ENCODE measurements at regions not wholly inside any gene's neighbourhood (a gene's known extent, or its start where the extent isn't known, plus 50 kb on each side); places are given as distances from the start of the nearest gene placed in this dataset.

DNA sequence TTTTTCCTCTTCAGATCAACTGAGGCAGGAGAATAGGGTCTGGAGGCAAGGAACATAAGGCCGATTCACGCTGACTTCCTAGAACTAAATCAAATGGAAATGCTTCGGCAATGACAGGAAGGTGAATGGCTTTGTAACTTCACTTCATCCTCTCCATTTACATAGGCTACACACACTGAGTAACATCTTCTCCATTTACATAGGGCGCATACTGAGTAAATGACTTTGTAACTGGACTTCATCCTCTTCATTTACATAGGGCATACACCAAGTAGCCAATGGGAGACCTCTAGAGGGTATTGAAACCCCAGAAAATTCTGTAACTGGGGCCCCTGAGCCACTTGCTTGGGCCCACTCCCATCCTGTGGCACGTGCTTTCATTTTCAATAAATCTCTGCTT, 71.0 kb upstream of the CPSF6 start:
- no peak for TF ChIP-seq POLR2AphosphoS5 (IDR thresholded peaks at IDR 0.05; ENCODE audit: borderline replicate concordance, low read depth, low read length)
- TF ChIP-seq EZH2 (IDR thresholded peaks at IDR 0.05), result no peak
